GM12878 (cell line): ENCODE measurements at regions not wholly inside any gene's neighbourhood (a gene's known extent, or its start where the extent isn't known, plus 50 kb on each side); places are given as distances from the start of the nearest gene placed in this dataset.

Experiments
- ATAC-seq: fragments of 200-7000 bp; cut with Tn5 transposase; 3 replicates; pipeline ENCODE4 v1.9.1; 2020; ENCODE audit warnings: mild to moderate bottlenecking, moderate library complexity
- BruUV-seq: library from RNA; stranded (reverse); fragments of 400-500 nt; replicated peaks from 2 replicates; lab custom pipeline; 2021; lab: Mats Ljungman, UMichigan
- CTCF ChIA-PET: fragments of 300-600 bp; sonication (Branson Sonifier 250); formaldehyde crosslinking; extraction: SDS; loops from one replicate; lab custom pipeline; 2021; ENCODE audit warnings: inconsistent platforms; lab: Yijun Ruan, JAX
- POLR2A ChIA-PET: fragments of 350-600 bp; formaldehyde crosslinking; extraction: SDS; loops from one replicate; lab custom pipeline; 2021; ENCODE audit warnings: inconsistent platforms; lab: Charles Lee
- RAD21 ChIA-PET: fragments of 300-600 bp; sonication (Branson Sonifier 250); formaldehyde crosslinking; loops from one replicate; lab custom pipeline; 2023; ENCODE audit warnings: antibody characterized with exemption; ENCODE audit not compliant: unreplicated experiment; lab: Charles Lee
- SMC1A ChIA-PET: fragments of 300-600 bp; sonication (Branson Sonifier 250); formaldehyde crosslinking; loops from one replicate; lab custom pipeline; 2023; ENCODE audit not compliant: unreplicated experiment, uncharacterized antibody; lab: Charles Lee
- DNase-seq: peaks from one replicate; pipeline ENCODE4 v3.0.0-alpha.2; 2011; ENCODE audit warnings: low read depth, low spot score
- FAIRE-seq: peaks from 3 replicates; lab custom pipeline; 2011; peaks lifted over from hg19 to GRCh38; lab: Jason Lieb, UNC
- H2AFZ ChIP-seq: 2 replicates; pipeline ENCODE4 v1.6.0; 2011; ENCODE audit warnings: low read depth, low read length, control low read depth; ENCODE audit not compliant: control insufficient read depth
- H3K27ac ChIP-seq: 2 replicates; pipeline ENCODE4 v1.5.1; 2011; ENCODE audit warnings: control low read depth; ENCODE audit not compliant: control insufficient read depth, insufficient read depth
- H3K27me3 ChIP-seq, 2 experiments: replicated peaks in 1 of 2; 2 replicates each; pipeline versions ENCODE4 v1.6.0 to v1.6.1; 2011; ENCODE audit warnings: low read length in 1 of 2; ENCODE audit not compliant: control insufficient read depth in 2 of 2, insufficient read depth in 2 of 2
- H3K36me3 ChIP-seq, 2 experiments: 2 replicates each; pipeline ENCODE4 v1.5.1; 2011; ENCODE audit warnings: low read length in 1 of 2; ENCODE audit not compliant: control insufficient read depth in 2 of 2, insufficient read depth in 2 of 2
- H3K4me1 ChIP-seq: 2 replicates; pipeline ENCODE4 v1.6.1; 2011; ENCODE audit warnings: mild to moderate bottlenecking, low read length, moderate library complexity, mixed read lengths; ENCODE audit not compliant: control insufficient read depth, insufficient read depth
- H3K4me2 ChIP-seq: 2 replicates; pipeline ENCODE4 v1.6.0; 2011; ENCODE audit warnings: control low read depth; ENCODE audit not compliant: control insufficient read depth, insufficient read depth
- H3K4me3 ChIP-seq: fragments of 200-600 bp; sonication (generic); 2 replicates; pipeline ENCODE4 v1.5.1; 2016
- H3K79me2 ChIP-seq: 2 replicates; pipeline ENCODE4 v1.6.0; 2011; ENCODE audit warnings: low read length; ENCODE audit not compliant: control insufficient read depth, insufficient read depth
- H3K9ac ChIP-seq: 2 replicates; pipeline ENCODE4 v1.8.0; 2011; ENCODE audit warnings: low read length, control low read depth, mixed read lengths; ENCODE audit not compliant: control insufficient read depth, insufficient read depth
- H3K9me3 ChIP-seq: replicated peaks from 3 replicates; pipeline ENCODE4 v1.5.1; 2011; ENCODE audit warnings: mild to moderate bottlenecking, low read length; ENCODE audit not compliant: control insufficient read depth, insufficient read depth
- H4K20me1 ChIP-seq: 2 replicates; pipeline ENCODE4 v1.6.0; 2011; ENCODE audit not compliant: control insufficient read depth, insufficient read depth
- BMI1 ChIP-seq: fragments of 450-650 bp; IDR thresholded peaks from 2 replicates; pipeline ENCODE4 v1.6.1; 2016; ENCODE audit warnings: mild to moderate bottlenecking, moderate library complexity, borderline replicate concordance
- EGR1 ChIP-seq, 2 experiments: IDR thresholded peaks; 1 replicate in 1 of 2; 2 replicates in 1 of 2; pipeline ENCODE4 v1.6.1; 2011 to 2012; ENCODE audit warnings: low read depth in 2 of 2, low read length in 2 of 2, borderline replicate concordance in 1 of 2, mild to moderate bottlenecking in 1 of 2, moderate library complexity in 1 of 2
- ESRRA ChIP-seq: IDR thresholded peaks from 2 replicates; pipeline ENCODE4 v1.6.1; 2012; ENCODE audit warnings: mild to moderate bottlenecking, low read length, improper control_type of control experiment
- ETV6 ChIP-seq, 2 experiments: fragments of 450-650 bp in 1 of 2; IDR thresholded peaks in 1 of 2; conservative IDR thresholded peaks in 1 of 2; 2 replicates each; pipeline ENCODE4 v1.6.1; 2014; ENCODE audit warnings: antibody characterized with exemption in 1 of 2, borderline replicate concordance in 1 of 2, low read depth in 1 of 2, mild to moderate bottlenecking in 1 of 2, moderate library complexity in 1 of 2
- HCFC1 ChIP-seq: fragments of 150-350 bp; IDR thresholded peaks from 2 replicates; pipeline ENCODE4 v1.6.1; 2014; ENCODE audit warnings: low read length
- PAX8 ChIP-seq: fragments of 450-650 bp; IDR thresholded peaks from 2 replicates; pipeline ENCODE4 v1.6.1; 2017; ENCODE audit warnings: mild to moderate bottlenecking, moderate library complexity
- STAT1 ChIP-seq: fragments of 450-650 bp; conservative IDR thresholded peaks from 2 replicates; pipeline ENCODE4 v1.6.1; 2014; ENCODE audit warnings: antibody characterized with exemption, mild to moderate bottlenecking
- TBL1XR1 ChIP-seq: IDR thresholded peaks from 2 replicates; pipeline ENCODE4 v1.6.1; 2012; ENCODE audit warnings: low read depth, low read length, improper control_type of control experiment
- ZNF217 ChIP-seq: fragments of 450-650 bp; IDR thresholded peaks from 2 replicates; pipeline ENCODE4 v1.6.1; 2017; ENCODE audit warnings: antibody characterized with exemption, mild to moderate bottlenecking
- ZNF622 ChIP-seq: fragments of 450-650 bp; IDR thresholded peaks from 2 replicates; pipeline ENCODE4 v1.6.1; 2017; ENCODE audit warnings: mild to moderate bottlenecking, inconsistent platforms
- WGBS: methylation state at CpG from one replicate; pipeline ENCODE4 v1.1.6; 2016; ENCODE audit warnings: low lambda C conversion rate; ENCODE audit not compliant: insufficient replicate concordance, insufficient coverage; ENCODE audit errors: missing lambda C conversion rate; 5-methylcytosine and 5-hydroxymethylcytosine counted together
- in situ Hi-C: fragments of 300-500 bp; cut with MboI; formaldehyde crosslinking; loops from 9 replicates; pipeline ENCODE4 v1.14.3; 2018; ENCODE audit warnings: mixed read lengths
- intact Hi-C: fragments of 100-400 bp; cut with micrococcal nuclease; formaldehyde crosslinking; loops from one replicate; pipeline ENCODE4 v1.14.2; 2022; ENCODE audit not compliant: unreplicated experiment
- TF ChIP-seq, protein P1 (sequence below): fragments of 450-650 bp; formaldehyde crosslinking; IDR thresholded peaks from 2 replicates; pipeline ENCODE4 v1.4.0; 2020; ENCODE audit warnings: mild to moderate bottlenecking, moderate library complexity
- TF ChIP-seq, protein P2 (sequence below): IDR thresholded peaks from 2 replicates; pipeline ENCODE4 v1.6.1; 2012; ENCODE audit warnings: low read depth, low read length, improper control_type of control experiment
- TF ChIP-seq, protein P3 (sequence below): IDR thresholded peaks from 2 replicates; pipeline ENCODE4 v1.6.1; 2011; ENCODE audit warnings: low read depth, mild to moderate bottlenecking, low read length, moderate library complexity, borderline replicate concordance; ENCODE audit errors: extremely low read depth
- TF ChIP-seq, protein P4 (sequence below): fragments of 450-650 bp; IDR thresholded peaks from 2 replicates; pipeline ENCODE4 v1.6.1; 2016; ENCODE audit warnings: mild to moderate bottlenecking

DNA sequence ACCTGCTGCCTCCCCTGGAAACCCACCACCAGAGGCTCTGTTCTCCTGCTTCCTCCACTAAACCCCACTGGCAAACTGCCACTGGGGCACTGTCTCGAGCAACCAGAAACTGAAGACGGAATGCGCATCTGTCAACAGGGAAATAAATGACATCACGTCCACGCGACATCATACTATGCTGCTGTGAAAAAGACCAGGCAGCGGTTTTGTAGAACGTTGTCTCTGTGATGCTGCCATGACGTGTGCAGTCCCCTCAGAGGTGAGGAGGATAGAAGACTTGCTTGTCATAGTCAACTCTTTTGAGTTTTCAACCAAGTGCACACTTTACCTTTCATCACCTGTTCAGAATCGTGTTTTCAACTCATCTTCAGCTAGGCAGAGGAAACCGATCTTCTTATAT is 203.0 kb upstream of the IGF1R start (continued):
- TF ChIP-seq EGR1 (IDR thresholded peaks at IDR 0.05; ENCODE audit: borderline replicate concordance in 1 of 2, low read depth in 2 of 2, low read length in 2 of 2) (no peak), PAX8 (no peak), STAT1 (no peak), TBL1XR1 (no peak)

DNA sequence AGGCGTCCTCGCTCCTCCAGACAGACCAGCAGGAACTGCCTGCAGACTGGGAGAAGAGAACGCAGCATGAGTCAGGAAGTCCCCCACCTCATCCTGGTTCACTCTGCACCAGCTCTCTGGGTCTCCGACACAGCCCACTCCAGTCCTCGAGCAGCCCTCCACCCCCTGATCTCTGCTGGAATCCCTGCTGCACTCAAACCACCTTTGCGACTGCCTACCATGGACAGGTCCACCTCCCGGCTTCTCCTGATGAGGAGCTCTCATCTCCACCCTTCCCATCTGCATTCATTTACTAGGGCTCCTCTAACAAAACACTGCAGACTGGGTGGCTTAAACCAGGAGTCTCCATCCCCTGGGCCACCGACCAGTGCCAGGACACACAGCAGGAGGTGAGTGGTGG is 202.3 kb upstream of the IGF1R start:
- Histone ChIP-seq H3K27me3 (no peaks in the 10 kb centered on the region; a peak in 1 of 4 replicates), H3K27ac (no peak overlapping the region), H3K9ac (no peak overlapping the region), H3K4me2 (no peak overlapping the region), H3K79me2 (no peaks in the 10 kb centered on the region), H3K9me3 (no peaks in the 10 kb centered on the region), H3K4me3 (no peak overlapping the region), H2AFZ (no peak overlapping the region), H3K4me1 (no peaks in the 10 kb centered on the region), H3K36me3 (no peaks in the 10 kb centered on the region), H4K20me1 (no peaks in the 10 kb centered on the region)
- ChIA-PET POLR2A (no interaction called here), CTCF (interaction anchor here (1.3 to 1.7 kb wide), 2 partner anchors 213 to 632 kb away, joined by 4 read pairs; no protein-coding TSS in a partner anchor), RAD21 (no interaction called here), SMC1A (interaction anchor here (1.4 kb wide), 1 partner anchor 10 kb away, joined by 3 read pairs; no protein-coding TSS in a partner anchor)
- FAIRE-seq (no peak), DNase-seq (no peak), ATAC-seq (no peak)
- in situ Hi-C loops (loop anchor here (10.0 kb wide), 1 partner anchor 209 kb away; no protein-coding TSS in a partner anchor), intact Hi-C loops (loop anchor here (10.0 kb wide), 1 partner anchor 769 kb away; no protein-coding TSS in a partner anchor)
- no TSS peak for BruUV-seq
- WGBS, result 16% methylated on average over 8 of the region's 8 CpGs
- no peak for TF ChIP-seq BMI1
- TF ChIP-seq ZNF217, result no peak
- TF ChIP-seq, protein P1, sequence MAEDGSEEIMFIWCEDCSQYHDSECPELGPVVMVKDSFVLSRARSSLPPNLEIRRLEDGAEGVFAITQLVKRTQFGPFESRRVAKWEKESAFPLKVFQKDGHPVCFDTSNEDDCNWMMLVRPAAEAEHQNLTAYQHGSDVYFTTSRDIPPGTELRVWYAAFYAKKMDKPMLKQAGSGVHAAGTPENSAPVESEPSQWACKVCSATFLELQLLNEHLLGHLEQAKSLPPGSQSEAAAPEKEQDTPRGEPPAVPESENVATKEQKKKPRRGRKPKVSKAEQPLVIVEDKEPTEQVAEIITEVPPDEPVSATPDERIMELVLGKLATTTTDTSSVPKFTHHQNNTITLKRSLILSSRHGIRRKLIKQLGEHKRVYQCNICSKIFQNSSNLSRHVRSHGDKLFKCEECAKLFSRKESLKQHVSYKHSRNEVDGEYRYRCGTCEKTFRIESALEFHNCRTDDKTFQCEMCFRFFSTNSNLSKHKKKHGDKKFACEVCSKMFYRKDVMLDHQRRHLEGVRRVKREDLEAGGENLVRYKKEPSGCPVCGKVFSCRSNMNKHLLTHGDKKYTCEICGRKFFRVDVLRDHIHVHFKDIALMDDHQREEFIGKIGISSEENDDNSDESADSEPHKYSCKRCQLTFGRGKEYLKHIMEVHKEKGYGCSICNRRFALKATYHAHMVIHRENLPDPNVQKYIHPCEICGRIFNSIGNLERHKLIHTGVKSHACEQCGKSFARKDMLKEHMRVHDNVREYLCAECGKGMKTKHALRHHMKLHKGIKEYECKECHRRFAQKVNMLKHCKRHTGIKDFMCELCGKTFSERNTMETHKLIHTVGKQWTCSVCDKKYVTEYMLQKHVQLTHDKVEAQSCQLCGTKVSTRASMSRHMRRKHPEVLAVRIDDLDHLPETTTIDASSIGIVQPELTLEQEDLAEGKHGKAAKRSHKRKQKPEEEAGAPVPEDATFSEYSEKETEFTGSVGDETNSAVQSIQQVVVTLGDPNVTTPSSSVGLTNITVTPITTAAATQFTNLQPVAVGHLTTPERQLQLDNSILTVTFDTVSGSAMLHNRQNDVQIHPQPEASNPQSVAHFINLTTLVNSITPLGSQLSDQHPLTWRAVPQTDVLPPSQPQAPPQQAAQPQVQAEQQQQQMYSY (CRISPR knock-in tag), result no peak
- no peak for TF ChIP-seq PAX8
- TF ChIP-seq ESRRA, result no peak
- TF ChIP-seq, protein P2, sequence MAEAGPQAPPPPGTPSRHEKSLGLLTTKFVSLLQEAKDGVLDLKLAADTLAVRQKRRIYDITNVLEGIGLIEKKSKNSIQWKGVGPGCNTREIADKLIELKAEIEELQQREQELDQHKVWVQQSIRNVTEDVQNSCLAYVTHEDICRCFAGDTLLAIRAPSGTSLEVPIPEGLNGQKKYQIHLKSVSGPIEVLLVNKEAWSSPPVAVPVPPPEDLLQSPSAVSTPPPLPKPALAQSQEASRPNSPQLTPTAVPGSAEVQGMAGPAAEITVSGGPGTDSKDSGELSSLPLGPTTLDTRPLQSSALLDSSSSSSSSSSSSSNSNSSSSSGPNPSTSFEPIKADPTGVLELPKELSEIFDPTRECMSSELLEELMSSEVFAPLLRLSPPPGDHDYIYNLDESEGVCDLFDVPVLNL, result no peak
- no peak for TF ChIP-seq ETV6 (conservative IDR thresholded peaks at IDR 0.05 in 1 of 2, IDR thresholded peaks at IDR 0.05 in 1 of 2; ENCODE audit: borderline replicate concordance in 1 of 2, low read depth in 1 of 2)
- TF ChIP-seq ZNF622, result no peak
- TF ChIP-seq, protein P3, sequence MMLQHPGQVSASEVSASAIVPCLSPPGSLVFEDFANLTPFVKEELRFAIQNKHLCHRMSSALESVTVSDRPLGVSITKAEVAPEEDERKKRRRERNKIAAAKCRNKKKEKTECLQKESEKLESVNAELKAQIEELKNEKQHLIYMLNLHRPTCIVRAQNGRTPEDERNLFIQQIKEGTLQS, result no peak
- TF ChIP-seq HCFC1, result no peak
- TF ChIP-seq, protein P4, sequence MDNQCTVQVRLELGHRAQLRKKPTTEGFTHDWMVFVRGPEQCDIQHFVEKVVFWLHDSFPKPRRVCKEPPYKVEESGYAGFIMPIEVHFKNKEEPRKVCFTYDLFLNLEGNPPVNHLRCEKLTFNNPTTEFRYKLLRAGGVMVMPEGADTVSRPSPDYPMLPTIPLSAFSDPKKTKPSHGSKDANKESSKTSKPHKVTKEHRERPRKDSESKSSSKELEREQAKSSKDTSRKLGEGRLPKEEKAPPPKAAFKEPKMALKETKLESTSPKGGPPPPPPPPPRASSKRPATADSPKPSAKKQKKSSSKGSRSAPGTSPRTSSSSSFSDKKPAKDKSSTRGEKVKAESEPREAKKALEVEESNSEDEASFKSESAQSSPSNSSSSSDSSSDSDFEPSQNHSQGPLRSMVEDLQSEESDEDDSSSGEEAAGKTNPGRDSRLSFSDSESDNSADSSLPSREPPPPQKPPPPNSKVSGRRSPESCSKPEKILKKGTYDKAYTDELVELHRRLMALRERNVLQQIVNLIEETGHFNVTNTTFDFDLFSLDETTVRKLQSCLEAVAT, result no peak
